Right hindlimb (tissue), 1 donor: ENCODE measurements at regions not wholly inside any gene's neighbourhood (a gene's known extent, or its start where the extent isn't known, plus 50 kb on each side); places are given as distances from the start of the nearest gene placed in this dataset.

ENCODE experiments used
- DNase-seq: peaks from one replicate; pipeline ENCODE4 v3.0.0-alpha.2; 2018

- no peak for DNase-seq
Observed at GRCh38 chr10:130407052-130407451, 270.9 kb downstream of the GLRX3 start.

- DNase-seq = no peak
Observed at GRCh38 chr10:130409331-130409730, 273.1 kb downstream of the GLRX3 start.

- DNase-seq = no peak
Observed at GRCh38 chr10:130409931-130410330, 273.7 kb downstream of the GLRX3 start.

- DNase-seq = no peak
Observed at GRCh38 chr10:130411496-130412085, 275.4 kb downstream of the GLRX3 start.

- DNase-seq = no peak
Observed at GRCh38 chr10:130412317-130412716, 276.1 kb downstream of the GLRX3 start.

GRCh38 chr10:130416334-130417150 is 280.4 kb downstream of the GLRX3 start:
- no peak for DNase-seq

- DNase-seq = no peak
Observed at GRCh38 chr10:130418731-130419130, 282.5 kb downstream of the GLRX3 start.

- DNase-seq = no peak
Observed at GRCh38 chr10:130421909-130422308, 285.7 kb downstream of the GLRX3 start.

- no peak for DNase-seq
Observed at GRCh38 chr10:130422366-130423324, 286.5 kb downstream of the GLRX3 start.

- DNase-seq = no peak
Observed at GRCh38 chr10:130423455-130424305, 287.5 kb downstream of the GLRX3 start.

GRCh38 chr10:130424418-130424817 is 288.2 kb downstream of the GLRX3 start:
- no peak for DNase-seq

GRCh38 chr10:130425169-130425568 is 289.0 kb downstream of the GLRX3 start:
- no peak for DNase-seq

GRCh38 chr10:130425881-130426435 is 289.8 kb downstream of the GLRX3 start:
- DNase-seq = no peak

GRCh38 chr10:130427216-130427722 is 291.1 kb downstream of the GLRX3 start:
- no peak for DNase-seq

- DNase-seq = no peak
Observed at GRCh38 chr10:130428936-130429335, 292.7 kb downstream of the GLRX3 start.

GRCh38 chr10:130429809-130430208 is 293.6 kb downstream of the GLRX3 start:
- no peak for DNase-seq

- no peak for DNase-seq
Observed at GRCh38 chr10:130430291-130430690, 294.1 kb downstream of the GLRX3 start.

GRCh38 chr10:130430852-130431704 is 294.9 kb downstream of the GLRX3 start:
- DNase-seq = no peak

GRCh38 chr10:130432271-130432670 is 296.1 kb downstream of the GLRX3 start:
- DNase-seq = no peak

GRCh38 chr10:130432850-130433249 is 296.7 kb downstream of the GLRX3 start:
- no peak for DNase-seq
